PC-3 (cell line): ENCODE measurements at regions not wholly inside any gene's neighbourhood (a gene's known extent, or its start where the extent isn't known, plus 50 kb on each side); places are given as distances from the start of the nearest gene placed in this dataset.

Experiments used
- ATAC-seq: fragments of 200-7000 bp; cut with Tn5 transposase; 2 replicates; pipeline ENCODE4 v1.9.1; 2020; ENCODE audit warnings: mild to moderate bottlenecking, moderate library complexity
- BruUV-seq: library from RNA; stranded (reverse); fragments of 400-500 nt; replicated peaks from 2 replicates; lab custom pipeline; 2021; lab: Mats Ljungman, UMichigan
- CTCF ChIA-PET: fragments of 300-600 bp; sonication (Branson Sonifier 250); formaldehyde crosslinking; loops from one replicate; lab custom pipeline; 2022; ENCODE audit warnings: antibody characterized with exemption; lab: Charles Lee
- POLR2A ChIA-PET: fragments of 300-600 bp; sonication (Branson Sonifier 250); formaldehyde crosslinking; loops from one replicate; lab custom pipeline; 2022; ENCODE audit warnings: antibody characterized with exemption; ENCODE audit not compliant: unreplicated experiment; lab: Charles Lee
- DNase-seq: peaks from one replicate; pipeline ENCODE4 v3.0.0-alpha.2; 2015
- H2AFZ ChIP-seq: fragments of 300-600 bp; sonication (generic); 2 replicates; pipeline ENCODE4 v1.6.0; 2016; ENCODE audit warnings: antibody characterized with exemption, low read length
- H3F3A ChIP-seq: fragments of 300-600 bp; sonication (generic); one replicate; pipeline ENCODE4 v1.6.0; 2017; ENCODE audit warnings: antibody characterized with exemption, low read length, control low read depth, mild to moderate bottlenecking; ENCODE audit not compliant: unreplicated experiment
- H3K27ac ChIP-seq: fragments of 300-600 bp; sonication (generic); 2 replicates; pipeline ENCODE4 v1.5.1; 2016; ENCODE audit warnings: mild to moderate bottlenecking, low read length
- H3K27me3 ChIP-seq: fragments of 300-600 bp; sonication (generic); 2 replicates; pipeline ENCODE4 v1.6.1; 2016; ENCODE audit warnings: low read length, mixed read lengths
- H3K36me3 ChIP-seq: fragments of 300-600 bp; sonication (generic); 2 replicates; pipeline ENCODE4 v1.6.1; 2016; ENCODE audit warnings: low read depth, mixed run types, low read length, mixed read lengths
- H3K4me1 ChIP-seq: fragments of 300-600 bp; sonication (generic); 2 replicates; pipeline ENCODE4 v1.5.1; 2016; ENCODE audit warnings: low read length; ENCODE audit not compliant: insufficient read depth
- H3K4me2 ChIP-seq: fragments of 300-600 bp; sonication (generic); 2 replicates; pipeline ENCODE4 v1.6.0; 2016; ENCODE audit warnings: low read length
- H3K4me3 ChIP-seq: fragments of 300-600 bp; sonication (generic); 2 replicates; pipeline ENCODE4 v1.5.1; 2016; ENCODE audit warnings: mild to moderate bottlenecking, low read length, mixed read lengths
- H3K79me2 ChIP-seq: fragments of 300-600 bp; sonication (generic); 2 replicates; pipeline ENCODE4 v1.6.1; 2017; ENCODE audit warnings: low read length, mixed read lengths
- H3K9ac ChIP-seq: fragments of 300-600 bp; sonication (generic); 2 replicates; pipeline ENCODE4 v1.6.0; 2016; ENCODE audit warnings: mild to moderate bottlenecking, low read length
- H3K9me2 ChIP-seq: fragments of 300-600 bp; sonication (generic); replicated peaks from 2 replicates; pipeline ENCODE4 v1.6.1; 2016; ENCODE audit warnings: mixed run types, low read length, mixed read lengths
- H3K9me3 ChIP-seq: fragments of 300-600 bp; sonication (generic); 2 replicates; pipeline ENCODE4 v1.6.1; 2016; ENCODE audit warnings: low read length, mixed read lengths
- H4K20me1 ChIP-seq: fragments of 300-600 bp; sonication (generic); 2 replicates; pipeline ENCODE4 v1.6.1; 2016; ENCODE audit warnings: low read length, mixed read lengths
- EZH2 ChIP-seq: fragments of 300-600 bp; sonication (generic); IDR thresholded peaks from one replicate; pipeline ENCODE4 v1.6.1; 2017; ENCODE audit warnings: antibody characterized with exemption, mild to moderate bottlenecking, low read length; ENCODE audit not compliant: unreplicated experiment
- EZH2phosphoT487 ChIP-seq: fragments of 300-600 bp; sonication (generic); IDR thresholded peaks from 2 replicates; pipeline ENCODE4 v1.6.1; 2018; ENCODE audit warnings: mild to moderate bottlenecking, antibody characterized with exemption, low read length, borderline replicate concordance
- intact Hi-C: fragments of 100-400 bp; cut with micrococcal nuclease; formaldehyde crosslinking; loops from 2 replicates; pipeline ENCODE4 v1.9.0; 2023
- TF ChIP-seq, protein P1 (sequence below): fragments of 300-600 bp; sonication (generic); conservative IDR thresholded peaks from 2 replicates; pipeline ENCODE4 v1.5.1; 2017; ENCODE audit warnings: antibody characterized with exemption, low read depth, mild to moderate bottlenecking, low read length

- Histone ChIP-seq H3K9ac (no peak overlapping the region), H2AFZ (no peak overlapping the region), H4K20me1 (no peaks in the 10 kb centered on the region), H3K4me2 (no peak overlapping the region), H3K4me3 (no peak overlapping the region), H3K36me3 (peaks cover 10% of the 10 kb centered on the region; the same call in 1 of the 2 replicates), H3K27me3 (no peaks in the 10 kb centered on the region), H3F3A (no peaks in the 10 kb centered on the region), H3K79me2 (no peaks in the 10 kb centered on the region), H3K27ac (no peak overlapping the region), H3K9me2 (no peaks in the 10 kb centered on the region), H3K4me1 (no peaks in the 10 kb centered on the region), H3K9me3 (peaks cover 18% of the 10 kb centered on the region)
- ChIA-PET CTCF (no interaction called here), POLR2A (no interaction called here)
- no peak for DNase-seq
- TF ChIP-seq EZH2: no peak
- TF ChIP-seq, protein P1, sequence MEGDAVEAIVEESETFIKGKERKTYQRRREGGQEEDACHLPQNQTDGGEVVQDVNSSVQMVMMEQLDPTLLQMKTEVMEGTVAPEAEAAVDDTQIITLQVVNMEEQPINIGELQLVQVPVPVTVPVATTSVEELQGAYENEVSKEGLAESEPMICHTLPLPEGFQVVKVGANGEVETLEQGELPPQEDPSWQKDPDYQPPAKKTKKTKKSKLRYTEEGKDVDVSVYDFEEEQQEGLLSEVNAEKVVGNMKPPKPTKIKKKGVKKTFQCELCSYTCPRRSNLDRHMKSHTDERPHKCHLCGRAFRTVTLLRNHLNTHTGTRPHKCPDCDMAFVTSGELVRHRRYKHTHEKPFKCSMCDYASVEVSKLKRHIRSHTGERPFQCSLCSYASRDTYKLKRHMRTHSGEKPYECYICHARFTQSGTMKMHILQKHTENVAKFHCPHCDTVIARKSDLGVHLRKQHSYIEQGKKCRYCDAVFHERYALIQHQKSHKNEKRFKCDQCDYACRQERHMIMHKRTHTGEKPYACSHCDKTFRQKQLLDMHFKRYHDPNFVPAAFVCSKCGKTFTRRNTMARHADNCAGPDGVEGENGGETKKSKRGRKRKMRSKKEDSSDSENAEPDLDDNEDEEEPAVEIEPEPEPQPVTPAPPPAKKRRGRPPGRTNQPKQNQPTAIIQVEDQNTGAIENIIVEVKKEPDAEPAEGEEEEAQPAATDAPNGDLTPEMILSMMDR: no peak
- no peak for TF ChIP-seq EZH2phosphoT487
- no TSS peak for BruUV-seq
- ATAC-seq: no peak
- intact Hi-C loops: loop anchor here (5.0 kb wide), 1 partner anchor 262 kb away; the partner anchor contains the start of gene COL6A3
Measured at GRCh38 chr2:237150186-237150585, 64.5 kb downstream of the COPS8 start.

- H3K4me1 ChIP-seq: no peaks in the 10 kb centered on the region
- H3F3A ChIP-seq: no peaks in the 10 kb centered on the region
- TF ChIP-seq, protein P1: no peak
- TF ChIP-seq EZH2phosphoT487: no peak
- no peak for TF ChIP-seq EZH2
- ChIA-PET POLR2A (no interaction called here), CTCF (no interaction called here)
- no peak overlapping the region for H2AFZ ChIP-seq
- H3K27ac ChIP-seq: no peak overlapping the region
- H3K36me3 ChIP-seq: peaks cover 10% of the 10 kb centered on the region; the same call in 1 of the 2 replicates
- no peaks in the 10 kb centered on the region for H3K27me3 ChIP-seq
- no peak overlapping the region for H3K9ac ChIP-seq
- H3K4me2 ChIP-seq: no peak overlapping the region
- peaks cover 18% of the 10 kb centered on the region for H3K9me3 ChIP-seq
- ATAC-seq: no peak
- no peaks in the 10 kb centered on the region for H3K9me2 ChIP-seq
- no peaks in the 10 kb centered on the region for H4K20me1 ChIP-seq
- H3K79me2 ChIP-seq: no peaks in the 10 kb centered on the region
- no peak overlapping the region for H3K4me3 ChIP-seq
- DNase-seq: no peak
- BruUV-seq: no TSS peak
- intact Hi-C loops: loop anchor here (5.0 kb wide), 1 partner anchor 261 kb away; the partner anchor contains the start of gene COL6A3
Measured at GRCh38 chr2:237150831-237151375, 65.2 kb downstream of the COPS8 start.

- Histone ChIP-seq H3K79me2 (no peaks in the 10 kb centered on the region), H3K9ac (no peak overlapping the region), H3K36me3 (0 out of 2 replicates have a peak, but pooled peaks cover 3% of the 10 kb centered on the region), H3K27ac (no peak overlapping the region), H3K9me2 (no peaks in the 10 kb centered on the region), H3K27me3 (no peaks in the 10 kb centered on the region), H3K4me3 (no peak overlapping the region), H2AFZ (no peak overlapping the region), H3K9me3 (peaks cover 8% of the 10 kb centered on the region), H3K4me2 (no peak overlapping the region), H3F3A (no peaks in the 10 kb centered on the region), H4K20me1 (no peaks in the 10 kb centered on the region), H3K4me1 (no peaks in the 10 kb centered on the region)
- POLR2A ChIA-PET: no interaction called here
- CTCF ChIA-PET: no interaction called here
- DNase-seq: no peak
- ATAC-seq: peak; percentile 49
- intact Hi-C loops: loop anchor here (5.0 kb wide), 1 partner anchor 260 kb away; the partner anchor contains the start of gene COL6A3
- no TSS peak for BruUV-seq
- TF ChIP-seq EZH2: no peak
- TF ChIP-seq, protein P1: no peak
- no peak for TF ChIP-seq EZH2phosphoT487
Measured at GRCh38 chr2:237152361-237152760, 66.7 kb downstream of the COPS8 start.
